ENCODE measurements at regions not wholly inside any gene's neighbourhood (a gene's known extent, or its start where the extent isn't known, plus 50 kb on each side); places are given as distances from the start of the nearest gene placed in this dataset.

DNA sequence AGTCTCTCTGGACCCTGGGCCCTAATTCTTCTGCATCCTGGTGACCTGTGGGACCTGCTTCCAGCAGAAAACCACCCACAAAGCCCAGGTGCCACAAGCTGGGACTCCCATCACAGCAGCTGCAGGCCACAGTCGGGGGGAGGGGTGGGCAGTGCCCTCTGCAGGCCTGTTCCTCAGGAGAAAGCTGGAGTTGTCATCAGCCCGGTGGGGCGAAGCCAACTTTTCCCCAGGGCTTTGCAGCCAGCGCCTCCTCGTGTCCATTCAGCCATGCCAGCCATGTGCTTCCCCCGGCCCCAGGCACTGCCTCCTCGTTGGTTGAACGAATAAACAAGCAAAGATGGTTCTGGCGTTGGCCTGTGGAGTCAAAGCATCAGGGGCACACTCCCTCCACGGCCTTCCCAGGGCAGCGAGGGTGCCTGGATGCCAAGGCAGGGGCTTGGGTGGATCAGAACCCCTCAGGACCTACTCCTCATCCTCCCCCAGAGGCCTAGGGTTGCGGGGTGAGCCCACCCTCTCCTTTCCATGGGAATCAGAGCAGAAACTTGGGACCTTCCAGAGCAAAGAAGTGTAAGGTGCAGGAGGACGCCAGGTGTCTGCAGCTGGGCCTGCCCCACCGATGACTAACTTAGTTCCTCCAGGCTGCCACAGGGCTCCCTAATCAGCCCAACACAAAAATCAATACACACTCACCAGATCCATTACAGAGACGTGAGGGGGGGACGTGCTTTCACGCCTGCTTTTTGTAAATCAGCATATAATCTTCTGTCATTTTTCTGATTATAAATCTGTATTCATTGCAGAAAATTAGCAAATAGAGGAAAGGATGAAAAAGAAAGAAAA is 75.7 kb upstream of the RAB6C start:
- no peaks in the 10 kb centered on the region for H3K36me3 Mint-ChIP-seq (ENCODE audit: insufficient read depth)
- no peak overlapping the region for H3K4me3 Mint-ChIP-seq (ENCODE audit: low read depth)
- peak overlapping the region; percentile 5 for H3K27ac Mint-ChIP-seq
- peaks cover 14% of the 10 kb centered on the region for H3K27me3 Mint-ChIP-seq
- peak; percentile 9 for TF ChIP-seq CTCF (IDR thresholded peaks at IDR 0.05; ENCODE audit: unreplicated experiment)
- H3K9me3 Mint-ChIP-seq (ENCODE audit: low read depth): peaks cover 8% of the 10 kb centered on the region
- DNase-seq (ENCODE audit: low spot score, unreplicated experiment): peak; percentile 13
- peaks cover 9% of the 10 kb centered on the region for H3K4me1 Mint-ChIP-seq (ENCODE audit: low read depth)

DNA sequence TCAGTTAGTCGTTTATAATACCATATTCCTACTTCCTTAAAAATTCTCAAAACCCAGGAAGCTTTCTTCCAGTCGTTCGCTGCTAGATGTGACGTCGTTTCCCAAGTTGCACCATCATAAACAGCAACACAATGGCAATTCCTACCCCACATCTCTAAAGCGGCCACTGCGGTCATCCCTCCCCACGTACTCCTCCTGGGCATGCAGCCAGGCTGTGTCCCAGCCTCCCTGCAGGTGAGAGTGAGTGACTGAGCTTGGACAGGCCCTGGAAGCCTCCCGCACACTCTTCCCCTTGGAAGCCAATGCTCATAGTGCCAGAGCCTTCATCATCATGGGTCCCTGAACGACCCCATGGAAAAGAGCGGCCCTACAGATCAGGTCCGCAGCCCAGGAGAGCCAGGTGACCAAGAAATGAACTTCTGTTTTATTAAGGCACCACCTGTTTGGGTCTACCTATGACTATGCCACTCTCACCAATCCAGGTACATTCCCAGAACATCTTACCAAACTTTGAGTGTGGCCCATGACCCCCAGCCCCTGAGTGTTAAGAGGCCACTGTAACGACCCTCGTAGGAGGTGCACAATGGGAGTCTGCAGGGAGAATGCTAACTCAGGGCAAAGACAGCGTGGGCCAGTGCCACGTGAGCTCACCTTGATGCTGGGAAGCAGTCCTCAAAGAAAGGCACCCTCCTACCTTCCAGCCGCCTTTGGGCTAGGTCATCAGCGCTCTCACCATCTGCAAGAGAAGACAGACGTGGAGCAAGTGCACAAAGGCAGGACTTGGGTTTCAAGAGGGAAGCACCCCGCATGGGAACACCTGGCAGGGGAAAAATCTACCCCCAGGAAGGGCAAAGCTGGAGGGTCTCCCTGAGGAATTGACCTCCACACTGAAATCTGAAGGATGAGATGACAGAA is 74.7 kb upstream of the RAB6C start:
- Mint-ChIP-seq H3K4me1 (ENCODE audit: low read depth) (peaks cover 9% of the 10 kb centered on the region), H3K9me3 (ENCODE audit: low read depth) (peaks cover 4% of the 10 kb centered on the region), H3K4me3 (ENCODE audit: low read depth) (no peak overlapping the region), H3K36me3 (ENCODE audit: insufficient read depth) (no peaks in the 10 kb centered on the region), H3K27ac (no peak overlapping the region), H3K27me3 (peaks cover 14% of the 10 kb centered on the region)
- no peak for TF ChIP-seq CTCF (IDR thresholded peaks at IDR 0.05; ENCODE audit: unreplicated experiment)
- peak; percentile 6 for DNase-seq (ENCODE audit: low spot score, unreplicated experiment)

GRCh38 chr2:129905664-129906081 is 73.8 kb upstream of the RAB6C start:
- peaks cover 9% of the 10 kb centered on the region for H3K4me1 Mint-ChIP-seq (ENCODE audit: low read depth)
- H3K27me3 Mint-ChIP-seq: peaks cover 17% of the 10 kb centered on the region
- peak; percentile 7 for DNase-seq (ENCODE audit: low spot score, unreplicated experiment)
- H3K36me3 Mint-ChIP-seq (ENCODE audit: insufficient read depth): no peaks in the 10 kb centered on the region
- no peaks in the 10 kb centered on the region for H3K9me3 Mint-ChIP-seq (ENCODE audit: low read depth)
- no peak overlapping the region for H3K27ac Mint-ChIP-seq
- TF ChIP-seq CTCF (IDR thresholded peaks at IDR 0.05; ENCODE audit: unreplicated experiment): no peak
- H3K4me3 Mint-ChIP-seq (ENCODE audit: low read depth): no peak overlapping the region

GRCh38 chr2:129906139-129906860 is 73.2 kb upstream of the RAB6C start:
- no peak overlapping the region for H3K27ac Mint-ChIP-seq
- peak; percentile 8 for DNase-seq (ENCODE audit: low spot score, unreplicated experiment)
- H3K27me3 Mint-ChIP-seq: peaks cover 17% of the 10 kb centered on the region
- H3K36me3 Mint-ChIP-seq (ENCODE audit: insufficient read depth): no peaks in the 10 kb centered on the region
- no peaks in the 10 kb centered on the region for H3K9me3 Mint-ChIP-seq (ENCODE audit: low read depth)
- peaks cover 9% of the 10 kb centered on the region for H3K4me1 Mint-ChIP-seq (ENCODE audit: low read depth)
- no peak for TF ChIP-seq CTCF (IDR thresholded peaks at IDR 0.05; ENCODE audit: unreplicated experiment)
- no peak overlapping the region for H3K4me3 Mint-ChIP-seq (ENCODE audit: low read depth)

DNA sequence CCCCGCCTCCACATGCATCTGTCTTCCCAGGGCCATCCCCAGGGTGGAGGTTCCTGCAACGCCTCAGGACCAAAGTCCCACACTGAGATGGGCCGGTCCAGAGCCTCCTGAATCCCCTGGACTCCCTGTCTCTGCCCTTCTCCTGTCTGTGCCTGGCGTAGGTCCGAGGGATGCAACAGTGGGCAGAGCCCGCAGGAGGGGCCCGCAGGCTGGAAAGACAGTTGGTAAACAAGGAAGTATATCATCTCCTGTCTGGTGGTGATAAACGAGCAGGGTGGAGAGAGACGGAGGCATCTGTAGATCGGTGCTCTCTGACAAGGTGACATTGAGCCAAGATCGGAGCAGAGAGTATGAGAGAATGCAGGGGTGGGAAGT is 72.6 kb upstream of the RAB6C start:
- DNase-seq (ENCODE audit: low spot score, unreplicated experiment): peak; percentile 7
- H3K36me3 Mint-ChIP-seq (ENCODE audit: insufficient read depth): no peaks in the 10 kb centered on the region
- H3K4me3 Mint-ChIP-seq (ENCODE audit: low read depth): no peak overlapping the region
- H3K4me1 Mint-ChIP-seq (ENCODE audit: low read depth): peaks cover 9% of the 10 kb centered on the region
- no peaks in the 10 kb centered on the region for H3K9me3 Mint-ChIP-seq (ENCODE audit: low read depth)
- H3K27ac Mint-ChIP-seq: peak overlapping the region; percentile 18
- peaks cover 17% of the 10 kb centered on the region for H3K27me3 Mint-ChIP-seq
- no peak for TF ChIP-seq CTCF (IDR thresholded peaks at IDR 0.05; ENCODE audit: unreplicated experiment)
